SK-N-SH (cell line): ENCODE measurements at regions not wholly inside any gene's neighbourhood (a gene's known extent, or its start where the extent isn't known, plus 50 kb on each side); places are given as distances from the start of the nearest gene placed in this dataset.

Experiments
- CTCF ChIA-PET: fragments of 300-600, 350-600 bp; formaldehyde crosslinking; extraction: SDS; loops from one replicate; lab custom pipeline; 2021; lab: Yijun Ruan, JAX
- POLR2A ChIA-PET: fragments of 350-600 bp; sonication (Branson Sonifier 250); formaldehyde crosslinking; extraction: SDS; loops from one replicate; lab custom pipeline; 2020; ENCODE audit warnings: antibody characterized with exemption, inconsistent platforms; lab: Yijun Ruan, JAX
- DNase-seq: peaks from one replicate; pipeline ENCODE4 v3.0.0; 2012
- H2AFZ ChIP-seq: fragments of 200-600 bp; sonication (generic); 2 replicates; pipeline ENCODE4 v1.8.1; 2016; ENCODE audit warnings: antibody characterized with exemption, mild to moderate bottlenecking, low read depth
- H3F3A ChIP-seq: fragments of 200-600 bp; sonication (generic); replicated peaks from 2 replicates; pipeline ENCODE3; 2016; ENCODE audit warnings: antibody characterized with exemption, mild to moderate bottlenecking; ENCODE audit not compliant: insufficient read depth
- H3K27ac ChIP-seq, 2 experiments: fragments of 200-500 bp in 1 of 2; fragments of 200-600 bp in 1 of 2; sonication (Bioruptor generic) in 1 of 2; sonication (generic), shearing (Covaris generic) in 1 of 2; 2 replicates each; pipeline versions ENCODE4 v1.5.1 to v1.6.1; 2014 to 2016; ENCODE audit warnings: low read depth in 2 of 2, inconsistent platforms in 1 of 2, low read length in 1 of 2, mild to moderate bottlenecking in 1 of 2, mixed read lengths in 1 of 2
- H3K27me3 ChIP-seq: fragments of 200-600 bp; sonication (generic), shearing (Covaris generic); 2 replicates; pipeline ENCODE4 v1.6.1; 2016; ENCODE audit warnings: mixed run types; ENCODE audit not compliant: insufficient read depth
- H3K36me3 ChIP-seq, 2 experiments: fragments of 200-500 bp in 1 of 2; fragments of 200-600 bp in 1 of 2; sonication (Bioruptor generic) in 1 of 2; sonication (generic) in 1 of 2; replicated peaks in 1 of 2; 2 replicates each; pipeline versions ENCODE3 to v1.5.1; 2014 to 2016; ENCODE audit warnings: low read length in 1 of 2, mild to moderate bottlenecking in 1 of 2; ENCODE audit not compliant: insufficient read depth in 2 of 2, control insufficient read depth in 1 of 2
- H3K4me1 ChIP-seq, 2 experiments: fragments of 200-500 bp in 1 of 2; fragments of 200-600 bp in 1 of 2; sonication (Bioruptor generic) in 1 of 2; sonication (generic), shearing (Covaris generic) in 1 of 2; 2 replicates each; pipeline versions ENCODE4 v1.5.1 to v1.6.1; 2014 to 2016; ENCODE audit warnings: low read depth in 1 of 2, low read length in 1 of 2, mixed run types in 1 of 2; ENCODE audit not compliant: insufficient read depth in 2 of 2, control insufficient read depth in 1 of 2
- H3K4me2 ChIP-seq: fragments of 200-600 bp; sonication (generic), shearing (Covaris generic); 2 replicates; pipeline ENCODE4 v1.6.1; 2017; ENCODE audit warnings: mixed run types
- H3K4me3 ChIP-seq, 2 experiments: fragments of 200-500 bp in 1 of 2; fragments of 200-600 bp in 1 of 2; sonication (Bioruptor generic) in 1 of 2; sonication (generic), shearing (Covaris generic) in 1 of 2; 2 replicates each; pipeline versions ENCODE4 v1.5.1 to v1.8.1; 2014 to 2016; ENCODE audit warnings: low read depth in 2 of 2, inconsistent platforms in 1 of 2, low read length in 1 of 2, mild to moderate bottlenecking in 1 of 2, mixed read lengths in 1 of 2, moderate library complexity in 1 of 2
- H3K79me2 ChIP-seq: fragments of 200-600 bp; sonication (generic); 2 replicates; pipeline ENCODE4 v1.8.1; 2017; ENCODE audit warnings: mild to moderate bottlenecking; ENCODE audit not compliant: insufficient read depth
- H3K9ac ChIP-seq: fragments of 200-600 bp; sonication (generic); 2 replicates; pipeline ENCODE4 v1.6.1; 2017; ENCODE audit warnings: mixed run types
- H3K9me2 ChIP-seq: fragments of 200-600 bp; sonication (generic); 2 replicates; pipeline ENCODE4 v1.6.1; 2017; ENCODE audit warnings: mixed run types
- H3K9me3 ChIP-seq: fragments of 200-600 bp; sonication (generic); 2 replicates; pipeline ENCODE4 v1.6.1; 2017; ENCODE audit warnings: mixed run types, mild to moderate bottlenecking, moderate library complexity
- H4K20me1 ChIP-seq: fragments of 200-600 bp; sonication (generic); 2 replicates; pipeline ENCODE4 v1.6.1; 2017; ENCODE audit warnings: mild to moderate bottlenecking, mixed run types; ENCODE audit not compliant: insufficient read depth
- CHD2 ChIP-seq: fragments of 150-350 bp; IDR thresholded peaks from 2 replicates; pipeline ENCODE4 v1.6.1; 2018; ENCODE audit warnings: low read length; ENCODE audit not compliant: partially characterized antibody
- CTCF ChIP-seq: fragments of 200-600 bp; sonication (generic); IDR thresholded peaks from 2 replicates; pipeline ENCODE4 v1.6.1; 2017; ENCODE audit warnings: antibody characterized with exemption, mild to moderate bottlenecking, moderate library complexity
- EP300 ChIP-seq, 2 experiments: IDR thresholded peaks; 2 replicates each; pipeline versions ENCODE4 v1.4.0 to v1.6.1; 2012; ENCODE audit warnings: borderline replicate concordance in 1 of 2, low read depth in 1 of 2, low read length in 1 of 2
- EZH2phosphoT487 ChIP-seq: fragments of 200-600 bp; sonication (generic); IDR thresholded peaks from 2 replicates; pipeline ENCODE4 v1.6.1; 2017; ENCODE audit warnings: low read depth, mixed run types, mild to moderate bottlenecking, antibody characterized with exemption, moderate library complexity, borderline replicate concordance
- FOXJ3 ChIP-seq: sonication (generic); formaldehyde crosslinking; IDR thresholded peaks from 2 replicates; pipeline ENCODE4 v1.5.1; 2020; ENCODE audit warnings: mild to moderate bottlenecking, missing genetic modification reagents
- GABPA ChIP-seq: IDR thresholded peaks from 2 replicates; pipeline ENCODE4 v1.4.0; 2012; ENCODE audit warnings: low read depth, mild to moderate bottlenecking
- GATA2 ChIP-seq: sonication (generic); formaldehyde crosslinking; IDR thresholded peaks from 2 replicates; pipeline ENCODE4 v1.5.0; 2020; ENCODE audit warnings: mild to moderate bottlenecking, missing genetic modification reagents
- IRF3 ChIP-seq: fragments of 150-350 bp; IDR thresholded peaks from 2 replicates; pipeline ENCODE4 v1.6.1; 2016; ENCODE audit warnings: mild to moderate bottlenecking, low read depth, low read length
- JUND ChIP-seq: IDR thresholded peaks from 2 replicates; pipeline ENCODE4 v1.4.0; 2012
- MAX ChIP-seq: IDR thresholded peaks from 2 replicates; pipeline ENCODE4 v1.4.0; 2012; ENCODE audit warnings: low read depth
- MEF2A ChIP-seq: IDR thresholded peaks from 2 replicates; pipeline ENCODE4 v1.4.0; 2012; ENCODE audit warnings: low read depth, borderline replicate concordance
- MXI1 ChIP-seq: IDR thresholded peaks from 2 replicates; pipeline ENCODE4 v1.6.1; 2012; ENCODE audit warnings: mild to moderate bottlenecking, low read depth, low read length, improper control_type of control experiment
- NFIC ChIP-seq: IDR thresholded peaks from 2 replicates; pipeline ENCODE4 v1.4.0; 2012; ENCODE audit warnings: borderline replicate concordance
- NRF1 ChIP-seq: IDR thresholded peaks from 2 replicates; pipeline ENCODE4 v1.6.1; 2012; ENCODE audit warnings: low read depth, mild to moderate bottlenecking, low read length
- RFX5 ChIP-seq: IDR thresholded peaks from 2 replicates; pipeline ENCODE4 v1.6.1; 2012; ENCODE audit warnings: mild to moderate bottlenecking, improper control_type of control experiment, low read length
- SIN3A ChIP-seq: IDR thresholded peaks from 2 replicates; pipeline ENCODE4 v1.6.1; 2012; ENCODE audit warnings: low read depth, mild to moderate bottlenecking, low read length, moderate library complexity, borderline replicate concordance
- TAF1 ChIP-seq: IDR thresholded peaks from 2 replicates; pipeline ENCODE4 v1.6.1; 2012; ENCODE audit warnings: low read depth, mild to moderate bottlenecking, low read length, moderate library complexity, borderline replicate concordance
- TCF12 ChIP-seq: IDR thresholded peaks from 2 replicates; pipeline ENCODE4 v1.4.0; 2012
- TEAD4 ChIP-seq: IDR thresholded peaks from 2 replicates; pipeline ENCODE4 v1.4.0; 2012; ENCODE audit warnings: mild to moderate bottlenecking, borderline replicate concordance; ENCODE audit not compliant: insufficient read depth
- YY1 ChIP-seq: IDR thresholded peaks from 2 replicates; pipeline ENCODE4 v1.4.0; 2012; ENCODE audit warnings: low read depth, mild to moderate bottlenecking
- WGBS: methylation state at CpG from one replicate; pipeline ENCODE4 v1.1.6; 2017; ENCODE audit warnings: low lambda C conversion rate; 5-methylcytosine and 5-hydroxymethylcytosine counted together
- TF ChIP-seq, protein P1 (sequence below): IDR thresholded peaks from 2 replicates; pipeline ENCODE4; 2012

- Histone ChIP-seq H3K4me1 (peaks cover 0 to 3% of the 10 kb centered on the region in 2 experiments; a peak in 1 of 4 replicates), H4K20me1 (no peaks in the 10 kb centered on the region), H3K9me3 (no peaks in the 10 kb centered on the region), H3K9ac (no peak overlapping the region), H3K79me2 (no peaks in the 10 kb centered on the region), H3K27ac (no peak overlapping the region), H3K4me3 (no peak overlapping the region), H2AFZ (no peak overlapping the region), H3K9me2 (no peaks in the 10 kb centered on the region), H3K36me3 (no peaks in the 10 kb centered on the region), H3F3A (no peaks in the 10 kb centered on the region), H3K4me2 (no peak overlapping the region), H3K27me3 (no peaks in the 10 kb centered on the region)
- POLR2A ChIA-PET, result no interaction called here
- WGBS, result 16% methylated on average over 1 of the region's 1 CpG
- TF ChIP-seq MXI1 (no peak), NFIC (no peak), GATA2 (CRISPR knock-in tag) (no peak), SIN3A (no peak), EP300 (IDR thresholded peaks at IDR 0.05; ENCODE audit: borderline replicate concordance in 1 of 2, low read depth in 1 of 2, low read length in 1 of 2) (no peak), EZH2phosphoT487 (no peak), NRF1 (no peak), CTCF (no peak), RFX5 (no peak), CHD2 (no peak), IRF3 (no peak), TEAD4 (no peak), MEF2A (no peak)
- TF ChIP-seq, protein P1, sequence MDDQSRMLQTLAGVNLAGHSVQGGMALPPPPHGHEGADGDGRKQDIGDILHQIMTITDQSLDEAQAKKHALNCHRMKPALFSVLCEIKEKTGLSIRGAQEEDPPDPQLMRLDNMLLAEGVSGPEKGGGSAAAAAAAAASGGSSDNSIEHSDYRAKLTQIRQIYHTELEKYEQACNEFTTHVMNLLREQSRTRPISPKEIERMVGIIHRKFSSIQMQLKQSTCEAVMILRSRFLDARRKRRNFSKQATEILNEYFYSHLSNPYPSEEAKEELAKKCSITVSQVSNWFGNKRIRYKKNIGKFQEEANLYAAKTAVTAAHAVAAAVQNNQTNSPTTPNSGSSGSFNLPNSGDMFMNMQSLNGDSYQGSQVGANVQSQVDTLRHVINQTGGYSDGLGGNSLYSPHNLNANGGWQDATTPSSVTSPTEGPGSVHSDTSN, result no peak
- DNase-seq, result no peak
- CTCF ChIA-PET, result interaction anchor here (3.0 kb wide), 1 partner anchor 13 kb away, joined by 10 read pairs; no protein-coding TSS in a partner anchor
These were observed 154.7 kb downstream of the TSN start for GRCh38 chr2:121910139-121910538.

GRCh38 chr2:121911036-121911435 is 155.6 kb downstream of the TSN start:
- ChIA-PET POLR2A (no interaction called here), CTCF (no interaction called here)
- Histone ChIP-seq H3K27ac (no peak overlapping the region), H3F3A (no peaks in the 10 kb centered on the region), H3K79me2 (no peaks in the 10 kb centered on the region), H3K4me1 (peaks cover 0 to 3% of the 10 kb centered on the region in 2 experiments; a peak in 1 of 4 replicates), H3K9me2 (no peaks in the 10 kb centered on the region), H3K4me3 (no peak overlapping the region), H3K4me2 (no peak overlapping the region), H4K20me1 (no peaks in the 10 kb centered on the region), H2AFZ (no peak overlapping the region), H3K9ac (no peak overlapping the region), H3K36me3 (no peaks in the 10 kb centered on the region), H3K9me3 (no peaks in the 10 kb centered on the region), H3K27me3 (no peaks in the 10 kb centered on the region)
- WGBS, result 51% methylated on average over 4 of the region's 4 CpGs
- DNase-seq, result no peak
- no peak for TF ChIP-seq NRF1
- no peak for TF ChIP-seq MAX
- TF ChIP-seq MEF2A, result no peak
- TF ChIP-seq CTCF, result no peak
- no peak for TF ChIP-seq CHD2
- no peak for TF ChIP-seq EZH2phosphoT487
- no peak for TF ChIP-seq TAF1
- no peak for TF ChIP-seq FOXJ3
- TF ChIP-seq TCF12, result no peak
- no peak for TF ChIP-seq YY1
- no peak for TF ChIP-seq GABPA
- TF ChIP-seq JUND, result no peak
- TF ChIP-seq SIN3A, result no peak
